ENCODE measurements at regions not wholly inside any gene's neighbourhood (a gene's known extent, or its start where the extent isn't known, plus 50 kb on each side); places are given as distances from the start of the nearest gene placed in this dataset.
"Not testable (repeated sequence)": the region's sequence is repeated elsewhere in the genome, so short reads cannot be mapped to it uniquely, and the experiment has no call there.

- not testable (repeated sequence) for TF ChIP-seq EZH2 (IDR thresholded peaks at IDR 0.05; ENCODE audit: low read depth); CTCF (conservative IDR thresholded peaks at IDR 0.05)
Measured at GRCh38 chr15:84164423-84165292, 70.9 kb upstream of the GOLGA6L4 start.

All from PC-9 (cell line).